ENCODE measurements at regions not wholly inside any gene's neighbourhood (a gene's known extent, or its start where the extent isn't known, plus 50 kb on each side); places are given as distances from the start of the nearest gene placed in this dataset.
"Not testable (repeated sequence)": the region's sequence is repeated elsewhere in the genome, so short reads cannot be mapped to it uniquely, and the experiment has no call there.

DNA sequence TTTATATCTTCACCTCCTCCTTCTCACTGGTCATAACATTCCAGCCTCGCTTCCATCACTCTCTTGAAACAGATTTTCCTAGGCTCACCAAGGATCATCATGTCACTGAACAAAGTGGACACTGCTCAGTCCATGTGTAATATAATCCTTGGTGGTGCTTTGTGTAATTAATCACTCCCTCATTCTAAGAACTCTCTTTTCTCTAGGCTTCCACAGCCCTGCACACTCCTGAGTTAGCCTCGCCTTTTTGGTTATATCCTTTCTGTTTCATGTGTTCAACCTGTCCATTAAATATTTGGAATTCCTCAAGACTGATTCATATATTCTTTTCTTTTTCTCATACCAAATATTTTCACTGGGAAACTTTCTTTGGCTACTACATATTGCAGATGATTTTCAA is 440.8 kb downstream of the PYDC2 start:
- H3K27ac ChIP-seq = no peak overlapping the region
- TF ChIP-seq CTCF (IDR thresholded peaks at IDR 0.05; ENCODE audit: low read depth, low read length) = no peak
- no peak overlapping the region for H3K4me3 ChIP-seq (ENCODE audit: low read depth, low read length)
- no peaks in the 10 kb centered on the region for H3K36me3 ChIP-seq
- DNase-seq = no peak
- no peaks in the 10 kb centered on the region for H3K9me3 ChIP-seq (ENCODE audit: severe bottlenecking)
- H3K27me3 ChIP-seq (ENCODE audit: insufficient read depth, low read depth, severe bottlenecking) = no peaks in the 10 kb centered on the region

GRCh38 chr3:191912616-191913204 is 451.7 kb downstream of the PYDC2 start:
- Histone ChIP-seq H3K36me3 (no peaks in the 10 kb centered on the region), H3K27me3 (ENCODE audit: insufficient read depth, low read depth, severe bottlenecking) (no peaks in the 10 kb centered on the region), H3K4me3 (ENCODE audit: low read depth, low read length) (no peak overlapping the region), H3K27ac (no peak overlapping the region), H3K9me3 (ENCODE audit: severe bottlenecking) (no peaks in the 10 kb centered on the region)
- DNase-seq = no peak
- TF ChIP-seq CTCF (IDR thresholded peaks at IDR 0.05; ENCODE audit: low read depth, low read length) = no peak

GRCh38 chr3:191915712-191916111 is 454.7 kb downstream of the PYDC2 start:
- no peak for TF ChIP-seq CTCF (IDR thresholded peaks at IDR 0.05; ENCODE audit: low read depth, low read length)
- DNase-seq = no peak
- no peaks in the 10 kb centered on the region for H3K9me3 ChIP-seq (ENCODE audit: severe bottlenecking)
- H3K27me3 ChIP-seq (ENCODE audit: insufficient read depth, low read depth, severe bottlenecking) = no peaks in the 10 kb centered on the region
- no peak overlapping the region for H3K27ac ChIP-seq
- no peak overlapping the region for H3K4me3 ChIP-seq (ENCODE audit: low read depth, low read length)
- H3K36me3 ChIP-seq = no peaks in the 10 kb centered on the region

DNA sequence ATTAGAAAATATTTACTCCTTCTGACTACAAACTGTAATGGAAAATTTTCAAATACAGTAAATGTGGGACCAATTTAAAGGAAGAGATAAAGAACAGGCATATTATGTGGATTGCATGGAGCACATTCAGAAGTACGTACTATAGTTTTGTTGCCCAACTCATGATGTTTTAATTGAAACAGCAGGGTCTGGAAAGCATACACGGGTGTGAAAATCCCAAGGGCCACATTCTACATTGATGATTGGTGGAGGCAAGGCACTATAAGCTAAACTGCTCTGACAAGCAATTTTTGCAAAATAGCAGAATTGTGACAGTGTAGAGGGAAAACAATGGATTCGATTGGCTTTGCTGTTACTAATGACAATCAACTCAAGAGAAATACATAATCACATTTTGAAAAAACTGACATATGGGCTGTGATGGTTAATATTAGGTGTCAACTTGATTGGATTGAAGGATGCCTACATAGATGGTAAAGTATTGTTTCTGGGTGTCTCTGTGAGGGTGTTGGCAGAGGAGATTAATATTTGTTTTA is 458.6 kb downstream of the PYDC2 start:
- Histone ChIP-seq H3K36me3 (no peaks in the 10 kb centered on the region), H3K4me3 (ENCODE audit: low read depth, low read length) (no peak overlapping the region), H3K9me3 (ENCODE audit: severe bottlenecking) (no peaks in the 10 kb centered on the region), H3K27ac (no peak overlapping the region), H3K27me3 (ENCODE audit: insufficient read depth, low read depth, severe bottlenecking) (no peaks in the 10 kb centered on the region)
- DNase-seq = no peak
- TF ChIP-seq CTCF (IDR thresholded peaks at IDR 0.05; ENCODE audit: low read depth, low read length) = no peak

DNA sequence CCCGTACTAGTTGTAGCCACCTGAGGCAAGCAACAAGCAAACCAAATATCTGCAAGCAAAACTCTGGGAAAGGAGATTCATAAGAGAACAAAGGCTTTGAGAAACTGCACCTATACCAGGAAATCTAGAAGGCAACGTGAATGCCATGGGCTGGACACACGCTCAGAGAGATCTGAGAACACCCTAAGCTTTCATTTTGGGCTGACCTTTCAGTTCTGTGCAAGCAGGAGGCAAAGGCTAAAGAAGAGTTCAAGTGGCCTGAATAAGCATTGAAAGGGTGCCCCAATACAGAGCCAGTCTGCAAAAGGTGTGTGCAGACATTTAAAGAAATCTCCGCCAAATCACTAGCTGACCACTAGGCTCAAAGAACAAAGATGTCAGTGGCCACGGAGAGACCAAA is 461.6 kb downstream of the PYDC2 start:
- Histone ChIP-seq H3K9me3 (ENCODE audit: severe bottlenecking) (no peaks in the 10 kb centered on the region), H3K27ac (no peak overlapping the region), H3K27me3 (ENCODE audit: insufficient read depth, low read depth, severe bottlenecking) (no peaks in the 10 kb centered on the region), H3K4me3 (ENCODE audit: low read depth, low read length) (no peak overlapping the region), H3K36me3 (no peaks in the 10 kb centered on the region)
- no peak for TF ChIP-seq CTCF (IDR thresholded peaks at IDR 0.05; ENCODE audit: low read depth, low read length)
- DNase-seq = no peak

DNA sequence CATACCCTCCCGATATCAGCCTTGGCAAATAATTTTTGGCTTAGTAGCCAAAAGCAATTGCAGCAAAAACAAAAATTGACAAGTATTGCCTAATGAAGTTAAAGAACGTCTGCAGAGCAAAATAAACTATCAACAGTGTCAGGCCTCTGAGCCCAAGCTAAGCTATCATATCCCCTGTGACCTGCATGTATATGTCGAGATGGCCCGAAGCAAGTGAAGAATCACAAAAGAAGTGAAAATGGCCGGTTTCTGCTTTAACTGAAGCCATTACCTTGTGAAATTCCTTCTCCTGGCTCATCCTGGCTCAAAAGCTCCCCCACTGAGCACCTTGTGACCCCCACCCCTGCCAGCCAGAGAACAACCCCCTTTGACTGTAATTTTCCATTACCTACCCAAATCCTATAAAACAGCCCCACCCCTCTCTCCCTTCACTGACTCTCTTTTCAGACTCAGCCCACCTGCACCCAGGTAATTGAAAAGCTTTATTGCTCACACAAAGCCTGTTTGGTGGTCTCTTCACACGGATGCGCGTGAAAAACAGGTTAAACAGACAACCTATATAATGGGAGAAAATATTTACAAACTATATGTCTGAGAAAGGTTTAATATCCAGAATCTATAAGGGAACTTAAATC is 466.3 kb downstream of the PYDC2 start:
- not testable (repeated sequence) for H3K27ac ChIP-seq; H3K36me3 ChIP-seq; H3K27me3 ChIP-seq (ENCODE audit: insufficient read depth, low read depth, severe bottlenecking); H3K9me3 ChIP-seq (ENCODE audit: severe bottlenecking); DNase-seq; H3K4me3 ChIP-seq (ENCODE audit: low read depth, low read length)

GRCh38 chr3:191927998-191928397 is 467.0 kb downstream of the PYDC2 start:
- not testable (repeated sequence) for H3K36me3 ChIP-seq

More at GRCh38 chr3:191927998-191928397, 467.0 kb downstream of the PYDC2 start:
- DNase-seq; H3K27ac ChIP-seq; H3K27me3 ChIP-seq (ENCODE audit: insufficient read depth, low read depth, severe bottlenecking); H3K4me3 ChIP-seq (ENCODE audit: low read depth, low read length); H3K9me3 ChIP-seq (ENCODE audit: severe bottlenecking): not testable (repeated sequence)
